Osteocyte (in vitro differentiated cells): ENCODE measurements at regions not wholly inside any gene's neighbourhood (a gene's known extent, or its start where the extent isn't known, plus 50 kb on each side); places are given as distances from the start of the nearest gene placed in this dataset.

Experiments used
- DNase-seq: peaks from one replicate; pipeline ENCODE4 v3.0.0; 2021; ENCODE audit warnings: mixed read lengths; ENCODE audit not compliant: unreplicated experiment; ENCODE audit errors: extremely low spot score
- H3K27ac Mint-ChIP-seq: one replicate; pipeline ENCODE4 v1.8.0; 2021; ENCODE audit warnings: mild to moderate bottlenecking, mixed read lengths; ENCODE audit not compliant: unreplicated experiment
- H3K27me3 Mint-ChIP-seq: one replicate; pipeline ENCODE4 v1.8.0; 2021; ENCODE audit warnings: mixed read lengths; ENCODE audit not compliant: unreplicated experiment
- H3K36me3 Mint-ChIP-seq: one replicate; pipeline ENCODE4 v1.8.0; 2021; ENCODE audit warnings: mixed read lengths; ENCODE audit not compliant: unreplicated experiment
- H3K4me1 Mint-ChIP-seq: one replicate; pipeline ENCODE4 v1.8.0; 2021; ENCODE audit warnings: mixed read lengths; ENCODE audit not compliant: unreplicated experiment
- H3K4me3 Mint-ChIP-seq: one replicate; pipeline ENCODE4 v1.8.0; 2021; ENCODE audit warnings: mild to moderate bottlenecking, moderate library complexity, mixed read lengths; ENCODE audit not compliant: unreplicated experiment
- H3K9me3 Mint-ChIP-seq: one replicate; pipeline ENCODE4 v1.8.0; 2021; ENCODE audit warnings: mixed read lengths; ENCODE audit not compliant: unreplicated experiment
- TF ChIP-seq, protein P1 (sequence below): fragments of 200-600 bp; sonication (generic); IDR thresholded peaks from 2 replicates; pipeline ENCODE4 v1.5.0; 2021; ENCODE audit warnings: antibody characterized with exemption, mild to moderate bottlenecking, moderate library complexity

DNA sequence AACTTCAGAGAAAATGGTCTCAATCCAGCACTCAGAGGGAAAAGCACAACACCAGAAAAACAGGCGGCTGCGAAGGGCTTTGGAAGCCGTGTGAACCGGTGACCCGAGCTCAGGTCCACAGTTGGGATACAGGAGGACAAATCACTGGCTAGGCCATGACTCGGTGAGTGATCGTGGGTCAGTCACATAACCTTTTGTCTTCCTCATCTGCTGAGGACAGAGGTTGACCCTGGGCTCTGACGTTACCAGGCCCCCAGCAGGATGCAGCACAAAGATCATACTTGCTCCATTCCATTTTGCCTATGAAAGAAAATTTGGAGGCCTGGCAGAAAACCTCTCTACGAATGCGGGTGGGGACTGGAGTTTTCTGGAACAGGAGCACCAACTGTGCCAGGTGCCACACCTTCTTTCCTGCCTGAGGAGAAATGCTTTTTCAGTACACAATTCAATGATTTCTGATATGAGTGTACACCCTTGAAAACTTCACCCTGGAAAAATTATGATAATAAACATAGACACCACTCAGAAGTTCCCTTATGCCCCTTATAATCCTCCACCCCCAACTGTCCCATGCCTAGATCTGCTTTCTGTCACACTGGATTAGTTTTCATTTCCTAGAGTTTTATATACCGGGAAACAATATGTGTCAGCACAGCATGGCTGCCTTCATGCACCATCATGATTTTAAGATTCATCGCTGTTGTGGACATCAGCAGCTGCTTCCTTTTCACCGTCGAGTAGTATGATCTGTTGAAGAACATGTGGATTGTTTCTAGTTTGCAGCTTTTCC, 85.3 kb upstream of the RALGAPA2 start:
- TF ChIP-seq, protein P1, sequence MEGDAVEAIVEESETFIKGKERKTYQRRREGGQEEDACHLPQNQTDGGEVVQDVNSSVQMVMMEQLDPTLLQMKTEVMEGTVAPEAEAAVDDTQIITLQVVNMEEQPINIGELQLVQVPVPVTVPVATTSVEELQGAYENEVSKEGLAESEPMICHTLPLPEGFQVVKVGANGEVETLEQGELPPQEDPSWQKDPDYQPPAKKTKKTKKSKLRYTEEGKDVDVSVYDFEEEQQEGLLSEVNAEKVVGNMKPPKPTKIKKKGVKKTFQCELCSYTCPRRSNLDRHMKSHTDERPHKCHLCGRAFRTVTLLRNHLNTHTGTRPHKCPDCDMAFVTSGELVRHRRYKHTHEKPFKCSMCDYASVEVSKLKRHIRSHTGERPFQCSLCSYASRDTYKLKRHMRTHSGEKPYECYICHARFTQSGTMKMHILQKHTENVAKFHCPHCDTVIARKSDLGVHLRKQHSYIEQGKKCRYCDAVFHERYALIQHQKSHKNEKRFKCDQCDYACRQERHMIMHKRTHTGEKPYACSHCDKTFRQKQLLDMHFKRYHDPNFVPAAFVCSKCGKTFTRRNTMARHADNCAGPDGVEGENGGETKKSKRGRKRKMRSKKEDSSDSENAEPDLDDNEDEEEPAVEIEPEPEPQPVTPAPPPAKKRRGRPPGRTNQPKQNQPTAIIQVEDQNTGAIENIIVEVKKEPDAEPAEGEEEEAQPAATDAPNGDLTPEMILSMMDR, result no peak
- H3K36me3 Mint-ChIP-seq, result no peaks in the 10 kb centered on the region
- H3K27me3 Mint-ChIP-seq, result no peaks in the 10 kb centered on the region
- H3K27ac Mint-ChIP-seq, result no peak overlapping the region
- H3K9me3 Mint-ChIP-seq, result no peaks in the 10 kb centered on the region
- DNase-seq, result no peak
- H3K4me3 Mint-ChIP-seq, result no peak overlapping the region
- H3K4me1 Mint-ChIP-seq, result no peaks in the 10 kb centered on the region

DNA sequence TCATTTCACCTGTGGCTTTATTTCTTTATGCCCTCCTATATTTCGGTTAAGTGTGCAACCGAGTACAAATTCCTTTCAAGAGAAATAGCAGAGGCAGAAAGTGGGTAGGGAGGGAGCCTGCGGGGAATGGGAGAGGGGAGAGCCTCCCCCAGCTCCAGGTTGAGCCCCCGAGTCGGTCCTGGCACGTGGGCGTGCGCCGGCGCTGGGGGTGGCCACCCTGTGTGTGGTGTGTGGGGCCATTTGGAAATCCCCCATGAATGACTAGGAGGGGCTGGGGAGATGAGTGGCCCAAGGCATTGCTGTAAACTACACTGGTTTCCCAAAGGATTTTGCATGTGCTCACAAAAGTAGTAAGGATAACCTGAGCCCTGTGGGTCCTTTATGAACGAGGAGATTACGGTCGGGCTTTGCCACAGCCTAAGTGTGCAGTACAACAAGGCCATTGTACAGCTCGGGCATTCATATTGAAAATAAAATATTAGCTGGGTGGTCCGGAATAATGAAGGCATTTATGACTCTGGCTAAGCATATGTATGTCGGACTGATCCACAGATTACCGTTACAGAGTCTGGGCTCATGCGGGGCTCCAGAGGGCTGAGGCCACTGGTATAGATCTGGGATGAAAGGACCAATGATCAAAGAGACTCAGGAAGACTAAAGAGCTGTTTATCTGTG, 84.5 kb upstream of the RALGAPA2 start:
- no peak overlapping the region for H3K4me3 Mint-ChIP-seq
- no peaks in the 10 kb centered on the region for H3K9me3 Mint-ChIP-seq
- no peaks in the 10 kb centered on the region for H3K36me3 Mint-ChIP-seq
- DNase-seq, result no peak
- no peak overlapping the region for H3K27ac Mint-ChIP-seq
- TF ChIP-seq, protein P1, result no peak
- H3K4me1 Mint-ChIP-seq, result no peaks in the 10 kb centered on the region
- H3K27me3 Mint-ChIP-seq, result no peaks in the 10 kb centered on the region

DNA sequence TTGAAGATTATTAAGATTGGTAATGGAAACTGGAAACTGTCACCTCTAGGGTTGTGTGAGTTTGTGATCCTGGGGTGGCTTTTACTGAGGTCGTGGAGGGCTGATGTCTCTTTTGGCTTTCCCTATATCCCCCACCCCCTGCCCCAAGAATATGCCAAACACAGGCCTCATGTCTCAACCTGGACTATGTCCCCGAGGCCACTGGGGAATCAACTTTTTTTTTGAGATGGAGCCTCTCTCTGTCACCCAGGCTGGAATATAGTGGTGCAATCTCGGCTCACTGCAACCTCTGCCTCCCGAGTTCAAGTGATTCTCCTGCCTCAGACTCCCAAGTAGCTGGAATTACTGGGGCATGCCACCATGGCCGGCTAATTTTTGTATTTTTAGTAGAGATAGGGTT, 83.3 kb upstream of the RALGAPA2 start:
- no peak for DNase-seq
- H3K4me3 Mint-ChIP-seq, result no peak overlapping the region
- TF ChIP-seq, protein P1, result no peak
- H3K4me1 Mint-ChIP-seq, result no peaks in the 10 kb centered on the region
- H3K9me3 Mint-ChIP-seq, result no peaks in the 10 kb centered on the region
- H3K36me3 Mint-ChIP-seq, result no peaks in the 10 kb centered on the region
- H3K27ac Mint-ChIP-seq, result no peak overlapping the region
- H3K27me3 Mint-ChIP-seq, result no peaks in the 10 kb centered on the region

DNA sequence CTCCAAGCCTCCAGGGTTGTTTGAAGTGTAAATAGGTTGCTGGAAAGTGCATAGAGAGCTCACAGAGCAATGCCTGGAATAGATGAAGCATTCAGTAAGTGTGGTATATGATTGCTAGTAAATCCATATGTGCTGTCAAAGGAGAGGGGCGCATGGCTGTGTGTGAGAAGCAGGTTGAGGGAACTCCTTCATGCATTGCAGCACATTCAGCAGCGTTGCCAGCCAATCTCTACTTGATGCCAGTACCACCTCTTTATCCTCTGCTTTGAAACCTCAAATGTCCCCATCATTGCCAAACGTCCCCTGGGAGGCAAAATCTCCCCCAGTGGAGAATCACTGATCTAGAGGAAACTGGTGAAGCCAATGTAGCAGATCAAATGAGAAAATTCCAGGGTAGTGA, 82.7 kb upstream of the RALGAPA2 start:
- no peak for DNase-seq
- Mint-ChIP-seq H3K9me3 (no peaks in the 10 kb centered on the region), H3K27me3 (no peaks in the 10 kb centered on the region), H3K4me3 (no peak overlapping the region), H3K36me3 (no peaks in the 10 kb centered on the region), H3K4me1 (no peaks in the 10 kb centered on the region), H3K27ac (no peak overlapping the region)
- TF ChIP-seq, protein P1, result no peak

DNA sequence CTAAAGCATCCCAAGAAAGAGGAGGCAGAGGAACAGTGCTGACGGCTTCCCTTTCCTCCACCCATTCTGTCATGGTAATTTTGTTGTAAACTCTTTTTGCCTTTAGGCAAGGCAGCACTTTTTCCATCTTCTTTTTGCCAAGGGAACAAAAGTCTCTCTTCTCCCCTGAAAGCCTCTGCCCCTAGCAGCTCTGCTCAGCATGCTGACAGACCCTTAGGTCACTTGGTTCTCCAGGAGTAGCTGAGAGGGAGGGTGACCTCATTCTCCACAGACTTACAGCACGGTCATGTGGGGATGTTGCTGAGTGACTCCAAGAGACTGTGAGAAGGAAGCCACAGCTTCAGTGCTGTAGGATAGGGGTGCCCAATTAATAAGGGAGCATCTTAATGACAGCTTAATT, 81.1 kb upstream of the RALGAPA2 start:
- H3K4me3 Mint-ChIP-seq, result no peak overlapping the region
- no peaks in the 10 kb centered on the region for H3K27me3 Mint-ChIP-seq
- H3K9me3 Mint-ChIP-seq, result no peaks in the 10 kb centered on the region
- no peaks in the 10 kb centered on the region for H3K36me3 Mint-ChIP-seq
- H3K4me1 Mint-ChIP-seq, result no peaks in the 10 kb centered on the region
- no peak for DNase-seq
- TF ChIP-seq, protein P1, result no peak
- no peak overlapping the region for H3K27ac Mint-ChIP-seq
